Tibial artery (tissue), 4 donors: ENCODE measurements at regions not wholly inside any gene's neighbourhood (a gene's known extent, or its start where the extent isn't known, plus 50 kb on each side); places are given as distances from the start of the nearest gene placed in this dataset.

Experiments used
- DNase-seq, 2 donors: peaks; one replicate each; pipeline ENCODE4 v3.0.0-alpha.2; 2019
- H3K27ac ChIP-seq, 2 donors: fragments of 200-600 bp; sonication (generic) in 1 of 2; 1 replicate in 1 of 2; 2 replicates in 1 of 2; pipeline ENCODE4 v1.5.1; 2018 to 2019; ENCODE audit warnings: mild to moderate bottlenecking in 1 of 2
- H3K27me3 ChIP-seq, 2 donors: fragments of 200-600 bp; sonication (generic) in 1 of 2; one replicate each; pipeline versions ENCODE4 v1.5.1 to v1.6.0; 2016 to 2019
- H3K36me3 ChIP-seq, 3 donors: fragments of 200-600 bp; sonication (generic) in 2 of 3; one replicate each; pipeline ENCODE4 v1.5.1; 2016 to 2019; ENCODE audit warnings: mild to moderate bottlenecking in 2 of 3
- H3K4me1 ChIP-seq, 4 donors: fragments of 200-600 bp; sonication (generic) in 2 of 4; 1 replicate in 3 of 4; 2 replicates in 1 of 4; pipeline ENCODE4 v1.5.1; 2016 to 2019
- H3K4me3 ChIP-seq, 2 donors: fragments of 200-600 bp; sonication (generic) in 1 of 2; 1 replicate in 1 of 2; 2 replicates in 1 of 2; pipeline ENCODE4 v1.5.1; 2018 to 2019; ENCODE audit warnings: mild to moderate bottlenecking in 2 of 2
- H3K9me3 ChIP-seq, 3 donors: fragments of 200-600 bp; sonication (generic) in 1 of 3; one replicate each; pipeline ENCODE4 v1.5.1; 2016 to 2019
- intact Hi-C: fragments of 100-400 bp; cut with DNase I; formaldehyde crosslinking; loops from one replicate; pipeline ENCODE4 v1.15.0; 2023; ENCODE audit warnings: low total_unique reads
- TF ChIP-seq, protein P1 (sequence below), 2 experiments: fragments of 200-600 bp in 1 of 2; fragments of 450-650 bp in 1 of 2; IDR thresholded peaks; one replicate each; pipeline ENCODE4 v1.5.1; 2017 to 2019; ENCODE audit warnings: antibody characterized with exemption in 2 of 2, mild to moderate bottlenecking in 1 of 2, moderate library complexity in 1 of 2

DNA sequence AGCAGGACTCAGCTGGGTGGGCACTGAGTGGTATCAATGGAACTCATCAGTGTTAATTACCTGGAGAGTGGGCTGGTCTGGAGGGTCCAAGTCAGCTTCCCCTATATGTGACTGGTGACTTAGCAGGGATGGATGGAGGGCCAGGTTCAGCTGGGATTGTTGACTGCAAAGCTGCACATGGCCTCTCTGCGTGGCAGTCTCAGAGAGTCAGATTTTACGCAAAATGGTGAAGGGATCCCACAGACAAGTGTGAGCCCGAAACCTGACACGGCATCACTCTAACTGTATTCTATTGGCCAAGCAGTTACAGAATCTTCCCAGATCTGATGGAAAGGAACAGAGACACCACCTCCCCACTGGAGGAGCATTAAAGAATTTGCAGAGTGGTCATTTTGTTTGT is 716.0 kb upstream of the TBX3 start:
- DNase-seq: no peak
- Histone ChIP-seq H3K36me3 (no peaks in the 10 kb centered on the region), H3K4me3 (no peak overlapping the region), H3K27me3 (no peaks in the 10 kb centered on the region), H3K27ac (no peak overlapping the region), H3K4me1 (peaks cover 0 to 7% (median 3%) of the 10 kb centered on the region in 4 donors), H3K9me3 (peaks cover 0 to 11% (median 7%) of the 10 kb centered on the region in 3 donors)
- intact Hi-C loops: no loop called here
- TF ChIP-seq, protein P1, sequence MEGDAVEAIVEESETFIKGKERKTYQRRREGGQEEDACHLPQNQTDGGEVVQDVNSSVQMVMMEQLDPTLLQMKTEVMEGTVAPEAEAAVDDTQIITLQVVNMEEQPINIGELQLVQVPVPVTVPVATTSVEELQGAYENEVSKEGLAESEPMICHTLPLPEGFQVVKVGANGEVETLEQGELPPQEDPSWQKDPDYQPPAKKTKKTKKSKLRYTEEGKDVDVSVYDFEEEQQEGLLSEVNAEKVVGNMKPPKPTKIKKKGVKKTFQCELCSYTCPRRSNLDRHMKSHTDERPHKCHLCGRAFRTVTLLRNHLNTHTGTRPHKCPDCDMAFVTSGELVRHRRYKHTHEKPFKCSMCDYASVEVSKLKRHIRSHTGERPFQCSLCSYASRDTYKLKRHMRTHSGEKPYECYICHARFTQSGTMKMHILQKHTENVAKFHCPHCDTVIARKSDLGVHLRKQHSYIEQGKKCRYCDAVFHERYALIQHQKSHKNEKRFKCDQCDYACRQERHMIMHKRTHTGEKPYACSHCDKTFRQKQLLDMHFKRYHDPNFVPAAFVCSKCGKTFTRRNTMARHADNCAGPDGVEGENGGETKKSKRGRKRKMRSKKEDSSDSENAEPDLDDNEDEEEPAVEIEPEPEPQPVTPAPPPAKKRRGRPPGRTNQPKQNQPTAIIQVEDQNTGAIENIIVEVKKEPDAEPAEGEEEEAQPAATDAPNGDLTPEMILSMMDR (IDR thresholded peaks at IDR 0.05): no peak

DNA sequence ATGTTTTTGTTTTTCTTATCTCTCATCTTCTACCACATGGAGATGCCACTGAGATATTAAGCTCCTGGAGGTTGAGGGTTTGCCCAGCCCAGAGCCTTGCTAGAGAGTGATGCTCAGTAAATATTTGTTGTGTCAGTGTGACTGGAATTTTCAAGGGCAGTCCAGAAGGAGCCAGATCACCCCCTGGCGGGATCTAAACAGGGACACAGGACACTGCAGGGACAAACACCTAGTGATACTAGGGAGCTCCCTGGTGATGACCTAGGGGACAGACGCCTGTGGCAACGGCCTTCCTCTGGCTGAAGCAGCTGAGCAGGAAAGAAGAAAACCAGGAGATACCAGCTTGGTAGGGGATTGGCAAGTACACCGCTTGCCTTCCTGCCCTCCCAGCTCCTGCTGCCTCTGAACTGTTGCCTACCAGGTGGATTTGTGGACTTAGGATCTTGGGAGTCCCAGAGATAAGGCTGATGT is 714.4 kb upstream of the TBX3 start:
- Histone ChIP-seq H3K9me3 (peaks cover 0 to 11% (median 7%) of the 10 kb centered on the region in 3 donors), H3K4me3 (no peak overlapping the region), H3K36me3 (no peaks in the 10 kb centered on the region), H3K27ac (no peak overlapping the region), H3K4me1 (no peaks in the 10 kb centered on the region), H3K27me3 (no peaks in the 10 kb centered on the region)
- TF ChIP-seq, protein P1 (IDR thresholded peaks at IDR 0.05): no peak
- intact Hi-C loops: no loop called here
- no peak for DNase-seq

DNA sequence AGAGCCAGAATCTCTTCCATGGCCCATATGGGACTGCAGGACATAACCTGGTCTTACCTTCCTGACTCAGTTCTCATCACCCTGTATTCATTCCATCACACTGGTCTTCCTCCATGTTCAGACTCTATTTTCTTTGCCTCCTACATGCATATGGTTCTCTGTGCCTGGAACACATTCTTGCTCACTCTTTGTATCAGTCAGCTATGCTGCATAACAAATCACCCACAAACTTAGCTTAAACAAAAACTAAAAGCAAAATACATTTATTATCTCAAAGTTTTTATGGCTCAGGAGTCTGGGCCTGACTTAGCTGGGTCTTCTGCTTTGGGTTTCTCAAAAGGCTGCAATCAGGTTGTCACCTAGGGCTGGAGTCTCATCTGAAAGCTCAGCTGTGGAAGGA is 712.6 kb upstream of the TBX3 start:
- H3K4me3 ChIP-seq: no peak overlapping the region
- no peak for DNase-seq
- TF ChIP-seq, protein P1 (IDR thresholded peaks at IDR 0.05): no peak
- no peaks in the 10 kb centered on the region for H3K36me3 ChIP-seq
- no peaks in the 10 kb centered on the region for H3K27me3 ChIP-seq
- no peak overlapping the region for H3K27ac ChIP-seq
- intact Hi-C loops: no loop called here
- no peaks in the 10 kb centered on the region for H3K4me1 ChIP-seq
- H3K9me3 ChIP-seq: peaks cover 0 to 16% (median 7%) of the 10 kb centered on the region in 3 donors

DNA sequence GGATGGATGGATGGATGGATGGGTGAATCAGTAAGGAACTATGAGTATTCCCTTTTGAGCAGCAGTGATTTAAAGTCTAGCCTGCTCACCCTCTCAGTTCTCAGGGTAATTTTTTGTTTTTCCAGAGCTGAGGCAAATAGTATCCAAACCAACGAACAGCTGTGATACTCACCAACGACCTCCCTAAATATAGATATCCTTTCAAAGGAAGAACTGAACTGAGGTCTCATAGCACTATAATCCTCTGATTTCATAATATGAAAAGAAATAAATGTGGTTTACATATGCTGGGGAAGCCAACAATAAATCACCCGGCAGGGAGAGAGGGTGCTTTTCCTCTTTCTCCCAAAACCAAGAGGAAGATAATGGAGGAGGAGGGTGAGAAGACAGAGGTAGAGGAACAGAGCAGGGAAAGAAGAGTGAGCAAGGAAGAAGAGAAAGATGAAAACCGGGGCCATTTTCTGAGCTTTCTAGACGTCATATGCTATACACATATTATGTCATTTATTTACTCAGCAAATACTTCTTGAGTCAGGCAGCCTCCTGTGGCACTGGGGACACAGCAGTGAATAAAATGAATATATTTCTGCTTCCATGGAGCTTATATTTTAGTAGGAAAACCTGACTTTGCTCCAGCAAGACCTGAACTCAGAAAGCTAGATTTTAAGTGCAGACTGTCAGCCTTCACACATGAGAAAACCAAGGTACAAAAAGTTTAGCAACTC is 710.7 kb upstream of the TBX3 start:
- intact Hi-C loops: no loop called here
- TF ChIP-seq, protein P1 (IDR thresholded peaks at IDR 0.05): no peak
- Histone ChIP-seq H3K36me3 (no peaks in the 10 kb centered on the region), H3K27me3 (no peaks in the 10 kb centered on the region), H3K4me1 (no peaks in the 10 kb centered on the region), H3K9me3 (peaks cover 0 to 22% (median 7%) of the 10 kb centered on the region in 3 donors), H3K27ac (no peak overlapping the region), H3K4me3 (no peak overlapping the region)
- DNase-seq: no peak

DNA sequence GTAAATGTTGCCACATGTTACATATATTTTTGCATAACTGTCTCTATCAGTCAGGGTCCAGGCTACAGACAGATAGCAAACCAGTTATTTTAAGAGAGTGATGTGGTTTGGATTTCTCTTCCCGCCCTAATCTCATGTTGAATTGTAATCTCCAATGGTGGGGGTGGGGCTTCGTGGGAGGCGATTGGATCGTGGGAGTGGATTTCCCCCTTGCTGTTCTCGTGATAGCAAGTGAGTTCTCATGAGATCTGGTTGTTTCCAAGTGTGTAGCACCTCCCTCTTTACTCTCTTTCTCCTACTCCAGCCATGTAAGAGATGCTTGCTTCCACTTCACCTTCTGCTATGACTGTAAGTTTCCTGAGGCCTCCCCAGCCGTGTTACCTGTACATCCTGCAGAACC is 704.2 kb upstream of the TBX3 start:
- TF ChIP-seq, protein P1 (IDR thresholded peaks at IDR 0.05): no peak
- H3K9me3 ChIP-seq: peaks cover 0 to 11% (median 0%) of the 10 kb centered on the region in 3 donors
- H3K4me1 ChIP-seq: no peaks in the 10 kb centered on the region
- H3K4me3 ChIP-seq: no peak overlapping the region
- intact Hi-C loops: no loop called here
- DNase-seq: no peak
- no peaks in the 10 kb centered on the region for H3K27me3 ChIP-seq
- no peak overlapping the region for H3K27ac ChIP-seq
- H3K36me3 ChIP-seq: no peaks in the 10 kb centered on the region
